Neuronal stem cell (in vitro differentiated cells): ENCODE measurements at regions not wholly inside any gene's neighbourhood (a gene's known extent, or its start where the extent isn't known, plus 50 kb on each side); places are given as distances from the start of the nearest gene placed in this dataset.

ENCODE experiments used
- DNase-seq: peaks from one replicate; pipeline ENCODE4 v3.0.0-alpha.2; 2013; ENCODE audit warnings: low spot score
- H2AFZ ChIP-seq: one replicate; pipeline ENCODE4 v1.6.1; 2013; ENCODE audit warnings: mild to moderate bottlenecking, low read length, inconsistent platforms
- H2AK5ac ChIP-seq: 2 replicates; pipeline ENCODE4 v1.6.1; 2013; ENCODE audit warnings: low read depth, mild to moderate bottlenecking, inconsistent platforms, low read length, moderate library complexity, mixed read lengths
- H2BK120ac ChIP-seq: 2 replicates; pipeline ENCODE4 v1.6.1; 2013; ENCODE audit warnings: low read depth, mild to moderate bottlenecking, inconsistent platforms, low read length, moderate library complexity, mixed read lengths
- H2BK12ac ChIP-seq: one replicate; pipeline ENCODE4 v1.6.1; 2013; ENCODE audit warnings: low read length, inconsistent platforms
- H2BK15ac ChIP-seq: 2 replicates; pipeline ENCODE4 v1.6.1; 2013; ENCODE audit warnings: mild to moderate bottlenecking, low read length, inconsistent platforms, mixed read lengths
- H2BK5ac ChIP-seq: one replicate; pipeline ENCODE4 v1.6.1; 2013; ENCODE audit warnings: inconsistent platforms, mild to moderate bottlenecking, low read length, moderate library complexity
- H3K14ac ChIP-seq: one replicate; pipeline ENCODE4 v1.6.1; 2013; ENCODE audit warnings: low read length, inconsistent platforms
- H3K18ac ChIP-seq: 2 replicates; pipeline ENCODE4 v1.6.1; 2013; ENCODE audit warnings: low read length, inconsistent platforms
- H3K23ac ChIP-seq: 2 replicates; pipeline ENCODE4 v1.6.1; 2013; ENCODE audit warnings: low read depth, mild to moderate bottlenecking, mixed read lengths, low read length, inconsistent platforms; ENCODE audit not compliant: poor library complexity
- H3K27ac ChIP-seq: replicated peaks from 3 replicates; pipeline ENCODE4 v1.5.1; 2013; ENCODE audit warnings: low read length, inconsistent platforms
- H3K27me3 ChIP-seq, 3 experiments: 2 replicates each; pipeline ENCODE4 v1.6.1; 2013; ENCODE audit warnings: low read length in 3 of 3, mild to moderate bottlenecking in 2 of 3, inconsistent platforms in 1 of 3, low read depth in 1 of 3, mixed read lengths in 1 of 3, moderate library complexity in 1 of 3; ENCODE audit not compliant: control insufficient read depth in 3 of 3, insufficient read depth in 3 of 3
- H3K36me3 ChIP-seq, 2 donors: replicated peaks in 1 of 2; 2 replicates each; pipeline ENCODE4 v1.6.1; 2013; ENCODE audit warnings: low read length in 2 of 2; ENCODE audit not compliant: control insufficient read depth in 2 of 2, insufficient read depth in 2 of 2
- H3K4ac ChIP-seq: 2 replicates; pipeline ENCODE4 v1.6.1; 2013; ENCODE audit warnings: inconsistent platforms, mild to moderate bottlenecking, low read length, moderate library complexity
- H3K4me1 ChIP-seq, 2 donors: 1 replicate in 1 of 2; 2 replicates in 1 of 2; pipeline ENCODE4 v1.6.1; 2013; ENCODE audit warnings: low read length in 2 of 2, low read depth in 1 of 2; ENCODE audit not compliant: control insufficient read depth in 2 of 2, insufficient read depth in 1 of 2
- H3K4me2 ChIP-seq: one replicate; pipeline ENCODE4 v1.6.1; 2013; ENCODE audit warnings: mild to moderate bottlenecking, low read length, inconsistent platforms; ENCODE audit not compliant: insufficient read depth, poor library complexity, severe bottlenecking
- H3K4me3 ChIP-seq, 2 donors: 2 replicates each; pipeline ENCODE4 v1.5.1; 2013; ENCODE audit warnings: low read length in 2 of 2, mild to moderate bottlenecking in 2 of 2, inconsistent platforms in 1 of 2, moderate library complexity in 1 of 2
- H3K79me1 ChIP-seq: one replicate; pipeline ENCODE4 v1.6.1; 2013; ENCODE audit warnings: low read depth, mild to moderate bottlenecking, inconsistent platforms, low read length, moderate library complexity
- H3K9ac ChIP-seq: one replicate; pipeline ENCODE4 v1.6.1; 2013; ENCODE audit warnings: mild to moderate bottlenecking, low read depth, low read length, inconsistent platforms; ENCODE audit not compliant: poor library complexity
- H3K9me3 ChIP-seq, 2 donors: replicated peaks in 1 of 2; 2 replicates each; pipeline versions ENCODE3 to v1.6.1; 2013; ENCODE audit warnings: low read length in 2 of 2, mild to moderate bottlenecking in 2 of 2, inconsistent platforms in 1 of 2, low read depth in 1 of 2, mixed read lengths in 1 of 2, moderate library complexity in 1 of 2; ENCODE audit not compliant: control insufficient read depth in 2 of 2, insufficient read depth in 1 of 2
- H4K8ac ChIP-seq: one replicate; pipeline ENCODE4 v1.6.1; 2013; ENCODE audit warnings: low read depth, mild to moderate bottlenecking, inconsistent platforms, low read length, moderate library complexity
- H4K91ac ChIP-seq: one replicate; pipeline ENCODE4 v1.6.1; 2013; ENCODE audit warnings: low read length, low read depth, mild to moderate bottlenecking, inconsistent platforms; ENCODE audit not compliant: poor library complexity
- WGBS, 2 donors: extraction: QIAGEN DNeasy Blood & Tissue Kit; methylation state at CpG; one replicate each; pipeline ENCODE4 v1.1.7; 2013; ENCODE audit warnings: missing lambda C conversion rate in 2 of 2, mixed read lengths in 1 of 2; ENCODE audit not compliant: insufficient read length in 2 of 2, insufficient replicate concordance in 1 of 2; ENCODE audit errors: extremely low coverage in 2 of 2; 5-methylcytosine and 5-hydroxymethylcytosine counted together

- H2BK120ac ChIP-seq, result no peak overlapping the region
- no peak overlapping the region for H2AK5ac ChIP-seq
- no peak overlapping the region for H3K4me3 ChIP-seq
- H2BK5ac ChIP-seq, result no peak overlapping the region
- H3K27ac ChIP-seq, result no peak overlapping the region
- no peak overlapping the region for H4K91ac ChIP-seq
- no peak overlapping the region for H3K9ac ChIP-seq
- peaks cover 2% of the 10 kb centered on the region for H3K79me1 ChIP-seq
- no peaks in the 10 kb centered on the region for H3K4me1 ChIP-seq
- H3K18ac ChIP-seq, result peak overlapping the region; percentile 71
- no peak overlapping the region for H2BK15ac ChIP-seq
- H3K14ac ChIP-seq, result no peak overlapping the region
- H4K8ac ChIP-seq, result no peak overlapping the region
- WGBS, 2 donors, result no CpG with 5 or more reads among the region's 13 CpGs
- no peak overlapping the region for H3K4me2 ChIP-seq
- no peaks in the 10 kb centered on the region for H3K9me3 ChIP-seq
- H3K36me3 ChIP-seq, result no peaks in the 10 kb centered on the region
- no peak overlapping the region for H2AFZ ChIP-seq
- no peak overlapping the region for H3K4ac ChIP-seq
- no peak for DNase-seq
- H3K23ac ChIP-seq, result no peak overlapping the region
- peaks cover 0 to 11% (median 0%) of the 10 kb centered on the region in 3 experiments for H3K27me3 ChIP-seq
- no peak overlapping the region for H2BK12ac ChIP-seq
Measured at GRCh38 chr13:23952796-23953195, 55.5 kb upstream of the C1QTNF9B start.

GRCh38 chr13:23953860-23954512 lies 56.7 kb upstream of the C1QTNF9B start:
- H3K14ac ChIP-seq, result peak overlapping the region; percentile 43
- H2AK5ac ChIP-seq, result no peak overlapping the region
- no peak overlapping the region for H3K27ac ChIP-seq
- no peak overlapping the region for H2BK12ac ChIP-seq
- no peak overlapping the region for H4K8ac ChIP-seq
- DNase-seq, result no peak
- H3K4me3 ChIP-seq, result no peak overlapping the region
- H2AFZ ChIP-seq, result no peak overlapping the region
- no peaks in the 10 kb centered on the region for H3K4me1 ChIP-seq
- H3K9me3 ChIP-seq, result no peaks in the 10 kb centered on the region
- H3K4me2 ChIP-seq, result no peak overlapping the region
- H2BK15ac ChIP-seq, result no peak overlapping the region
- H4K91ac ChIP-seq, result peak overlapping the region; percentile 42
- H3K9ac ChIP-seq, result peak overlapping the region; percentile 66
- H3K36me3 ChIP-seq, result no peaks in the 10 kb centered on the region
- no peak overlapping the region for H3K23ac ChIP-seq
- no peaks in the 10 kb centered on the region for H3K79me1 ChIP-seq
- H3K4ac ChIP-seq, result no peak overlapping the region
- no peak overlapping the region for H2BK5ac ChIP-seq
- H3K18ac ChIP-seq, result peak overlapping the region; percentile 82
- WGBS, 2 donors, result no CpG with 5 or more reads among the region's 20 CpGs
- no peak overlapping the region for H2BK120ac ChIP-seq
- H3K27me3 ChIP-seq, result peaks cover 0 to 6% (median 0%) of the 10 kb centered on the region in 3 experiments

- H2AK5ac ChIP-seq, result no peak overlapping the region
- H3K9ac ChIP-seq, result no peak overlapping the region
- no peaks in the 10 kb centered on the region for H3K36me3 ChIP-seq
- WGBS, 2 donors, result no CpG with 5 or more reads among the region's 4 CpGs
- no peak overlapping the region for H2BK12ac ChIP-seq
- no peak overlapping the region for H2BK15ac ChIP-seq
- H4K8ac ChIP-seq, result no peak overlapping the region
- H3K23ac ChIP-seq, result no peak overlapping the region
- no peak overlapping the region for H4K91ac ChIP-seq
- no peak overlapping the region for H3K4me2 ChIP-seq
- H3K79me1 ChIP-seq, result no peaks in the 10 kb centered on the region
- no peak overlapping the region for H3K27ac ChIP-seq
- H3K14ac ChIP-seq, result no peak overlapping the region
- H3K18ac ChIP-seq, result no peak overlapping the region
- H3K27me3 ChIP-seq, result peaks cover 0 to 6% (median 0%) of the 10 kb centered on the region in 3 experiments
- no peak overlapping the region for H2AFZ ChIP-seq
- H3K9me3 ChIP-seq, result no peaks in the 10 kb centered on the region
- no peak overlapping the region for H3K4me3 ChIP-seq
- no peak overlapping the region for H2BK5ac ChIP-seq
- no peak overlapping the region for H3K4ac ChIP-seq
- H3K4me1 ChIP-seq, result no peaks in the 10 kb centered on the region
- no peak overlapping the region for H2BK120ac ChIP-seq
- DNase-seq, result no peak
Measured at GRCh38 chr13:23955064-23955463, 57.8 kb upstream of the C1QTNF9B start.

- Histone ChIP-seq H3K9me3 (no peaks in the 10 kb centered on the region), H3K4me2 (no peak overlapping the region)
- WGBS, 2 donors, result no CpG with 5 or more reads among the region's 4 CpGs
Measured at GRCh38 chr13:23956106-23956505, 58.8 kb upstream of the C1QTNF9B start.

More at GRCh38 chr13:23956106-23956505, 58.8 kb upstream of the C1QTNF9B start:
- no peaks in the 10 kb centered on the region for H3K36me3 ChIP-seq
- H3K4ac ChIP-seq, result no peak overlapping the region
- no peak overlapping the region for H4K91ac ChIP-seq
- H2BK12ac ChIP-seq, result no peak overlapping the region
- H2BK15ac ChIP-seq, result no peak overlapping the region
- no peak for DNase-seq
- no peak overlapping the region for H3K27ac ChIP-seq
- H3K79me1 ChIP-seq, result no peaks in the 10 kb centered on the region
- no peak overlapping the region for H3K18ac ChIP-seq
- no peak overlapping the region for H2AK5ac ChIP-seq
- no peak overlapping the region for H4K8ac ChIP-seq
- H3K14ac ChIP-seq, result no peak overlapping the region
- H2AFZ ChIP-seq, result no peak overlapping the region
- no peak overlapping the region for H3K9ac ChIP-seq
- H3K23ac ChIP-seq, result no peak overlapping the region
- H2BK120ac ChIP-seq, result no peak overlapping the region
- no peak overlapping the region for H3K4me3 ChIP-seq
- H2BK5ac ChIP-seq, result no peak overlapping the region
- H3K4me1 ChIP-seq, result no peaks in the 10 kb centered on the region
- H3K27me3 ChIP-seq, result peaks cover 0 to 6% (median 0%) of the 10 kb centered on the region in 3 experiments
